ENCODE measurements at regions not wholly inside any gene's neighbourhood (a gene's known extent, or its start where the extent isn't known, plus 50 kb on each side); places are given as distances from the start of the nearest gene placed in this dataset.

DNA sequence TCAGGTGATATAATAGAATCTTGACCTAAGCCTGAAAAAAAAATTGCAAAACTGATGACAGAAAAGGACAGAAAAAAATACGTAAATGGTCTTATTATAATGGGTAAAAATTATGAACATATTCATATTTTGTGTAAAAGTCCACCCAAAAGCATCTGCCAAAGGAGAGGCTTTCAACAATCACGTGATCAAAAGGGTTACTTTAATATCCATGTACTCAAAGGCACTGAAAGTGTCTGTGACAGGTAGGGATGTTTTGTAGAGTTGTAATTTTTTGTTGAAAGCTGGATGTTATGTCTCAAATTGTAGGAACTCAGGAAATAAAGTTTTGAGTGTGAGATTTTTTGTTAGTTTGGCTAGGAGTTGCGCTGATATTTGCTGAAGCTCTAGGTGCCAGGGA, 144.8 kb upstream of the GALNTL6 start:
- no peaks in the 10 kb centered on the region for H3K36me3 Mint-ChIP-seq (ENCODE audit: unreplicated experiment)
- TF ChIP-seq, protein P1, sequence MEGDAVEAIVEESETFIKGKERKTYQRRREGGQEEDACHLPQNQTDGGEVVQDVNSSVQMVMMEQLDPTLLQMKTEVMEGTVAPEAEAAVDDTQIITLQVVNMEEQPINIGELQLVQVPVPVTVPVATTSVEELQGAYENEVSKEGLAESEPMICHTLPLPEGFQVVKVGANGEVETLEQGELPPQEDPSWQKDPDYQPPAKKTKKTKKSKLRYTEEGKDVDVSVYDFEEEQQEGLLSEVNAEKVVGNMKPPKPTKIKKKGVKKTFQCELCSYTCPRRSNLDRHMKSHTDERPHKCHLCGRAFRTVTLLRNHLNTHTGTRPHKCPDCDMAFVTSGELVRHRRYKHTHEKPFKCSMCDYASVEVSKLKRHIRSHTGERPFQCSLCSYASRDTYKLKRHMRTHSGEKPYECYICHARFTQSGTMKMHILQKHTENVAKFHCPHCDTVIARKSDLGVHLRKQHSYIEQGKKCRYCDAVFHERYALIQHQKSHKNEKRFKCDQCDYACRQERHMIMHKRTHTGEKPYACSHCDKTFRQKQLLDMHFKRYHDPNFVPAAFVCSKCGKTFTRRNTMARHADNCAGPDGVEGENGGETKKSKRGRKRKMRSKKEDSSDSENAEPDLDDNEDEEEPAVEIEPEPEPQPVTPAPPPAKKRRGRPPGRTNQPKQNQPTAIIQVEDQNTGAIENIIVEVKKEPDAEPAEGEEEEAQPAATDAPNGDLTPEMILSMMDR (IDR thresholded peaks at IDR 0.05): no peak
- no peak overlapping the region for H3K4me3 Mint-ChIP-seq (ENCODE audit: unreplicated experiment)
- H3K9me3 Mint-ChIP-seq (ENCODE audit: unreplicated experiment): no peaks in the 10 kb centered on the region
- no peak for DNase-seq (ENCODE audit: extremely low spot score, unreplicated experiment)
- H3K27ac Mint-ChIP-seq (ENCODE audit: unreplicated experiment): no peak overlapping the region
- no peaks in the 10 kb centered on the region for H3K4me1 Mint-ChIP-seq (ENCODE audit: unreplicated experiment)
- H3K27me3 Mint-ChIP-seq (ENCODE audit: unreplicated experiment): no peaks in the 10 kb centered on the region

GRCh38 chr4:171667906-171668305, 145.3 kb upstream of the GALNTL6 start:
- TF ChIP-seq, protein P1 (IDR thresholded peaks at IDR 0.05): no peak
- no peaks in the 10 kb centered on the region for H3K9me3 Mint-ChIP-seq (ENCODE audit: unreplicated experiment)
- H3K4me3 Mint-ChIP-seq (ENCODE audit: unreplicated experiment): no peak overlapping the region
- no peaks in the 10 kb centered on the region for H3K27me3 Mint-ChIP-seq (ENCODE audit: unreplicated experiment)
- H3K27ac Mint-ChIP-seq (ENCODE audit: unreplicated experiment): no peak overlapping the region
- no peak for DNase-seq (ENCODE audit: extremely low spot score, unreplicated experiment)
- H3K36me3 Mint-ChIP-seq (ENCODE audit: unreplicated experiment): no peaks in the 10 kb centered on the region
- H3K4me1 Mint-ChIP-seq (ENCODE audit: unreplicated experiment): no peaks in the 10 kb centered on the region

- no peak overlapping the region for H3K27ac Mint-ChIP-seq (ENCODE audit: unreplicated experiment)
- TF ChIP-seq, protein P1 (IDR thresholded peaks at IDR 0.05): no peak
- DNase-seq (ENCODE audit: extremely low spot score, unreplicated experiment): no peak
- H3K4me1 Mint-ChIP-seq (ENCODE audit: unreplicated experiment): peaks cover 2% of the 10 kb centered on the region
- H3K27me3 Mint-ChIP-seq (ENCODE audit: unreplicated experiment): no peaks in the 10 kb centered on the region
- H3K4me3 Mint-ChIP-seq (ENCODE audit: unreplicated experiment): no peak overlapping the region
- no peaks in the 10 kb centered on the region for H3K36me3 Mint-ChIP-seq (ENCODE audit: unreplicated experiment)
- H3K9me3 Mint-ChIP-seq (ENCODE audit: unreplicated experiment): peaks cover 7% of the 10 kb centered on the region
These were observed 162.1 kb upstream of the GALNTL6 start for GRCh38 chr4:171651071-171651470.

DNA sequence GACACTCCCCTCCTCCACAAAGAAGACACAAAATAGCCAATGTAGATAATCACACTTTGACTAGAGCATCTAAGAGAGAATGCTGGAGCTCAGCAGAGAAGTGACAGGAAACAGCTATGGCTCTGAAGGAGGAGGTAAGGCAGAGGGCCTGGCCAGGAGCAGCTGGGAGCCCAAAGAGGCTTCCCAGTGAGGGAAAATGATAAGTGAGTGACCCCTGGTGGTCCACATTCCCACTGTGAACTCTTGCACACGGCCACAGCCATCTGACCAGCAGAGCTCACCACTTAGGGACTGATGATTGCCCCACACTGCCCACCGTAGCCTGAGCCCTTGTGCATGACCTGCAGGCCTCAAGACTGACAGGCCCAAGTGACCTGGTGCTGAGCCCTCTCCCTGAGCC, 162.7 kb upstream of the GALNTL6 start:
- DNase-seq (ENCODE audit: extremely low spot score, unreplicated experiment): no peak
- TF ChIP-seq, protein P1 (IDR thresholded peaks at IDR 0.05): peak; percentile 13
- Mint-ChIP-seq H3K4me1 (ENCODE audit: unreplicated experiment) (peaks cover 2% of the 10 kb centered on the region), H3K27ac (ENCODE audit: unreplicated experiment) (no peak overlapping the region), H3K27me3 (ENCODE audit: unreplicated experiment) (no peaks in the 10 kb centered on the region), H3K36me3 (ENCODE audit: unreplicated experiment) (no peaks in the 10 kb centered on the region), H3K4me3 (ENCODE audit: unreplicated experiment) (no peak overlapping the region), H3K9me3 (ENCODE audit: unreplicated experiment) (peaks cover 7% of the 10 kb centered on the region)

- TF ChIP-seq, protein P1 (IDR thresholded peaks at IDR 0.05): no peak
- Mint-ChIP-seq H3K27ac (ENCODE audit: unreplicated experiment) (no peak overlapping the region), H3K4me1 (ENCODE audit: unreplicated experiment) (peaks cover 2% of the 10 kb centered on the region), H3K9me3 (ENCODE audit: unreplicated experiment) (peaks cover 7% of the 10 kb centered on the region), H3K4me3 (ENCODE audit: unreplicated experiment) (no peak overlapping the region), H3K27me3 (ENCODE audit: unreplicated experiment) (no peaks in the 10 kb centered on the region), H3K36me3 (ENCODE audit: unreplicated experiment) (no peaks in the 10 kb centered on the region)
- no peak for DNase-seq (ENCODE audit: extremely low spot score, unreplicated experiment)
These were observed 164.3 kb upstream of the GALNTL6 start for GRCh38 chr4:171648926-171649325.
